Renal cortical epithelial cell (primary cell): ENCODE measurements at regions not wholly inside any gene's neighbourhood (a gene's known extent, or its start where the extent isn't known, plus 50 kb on each side); places are given as distances from the start of the nearest gene placed in this dataset.

Experiments used
- DNase-seq: peaks from one replicate; pipeline ENCODE4 v3.0.0-alpha.2; 2011; ENCODE audit warnings: low read depth

DNA sequence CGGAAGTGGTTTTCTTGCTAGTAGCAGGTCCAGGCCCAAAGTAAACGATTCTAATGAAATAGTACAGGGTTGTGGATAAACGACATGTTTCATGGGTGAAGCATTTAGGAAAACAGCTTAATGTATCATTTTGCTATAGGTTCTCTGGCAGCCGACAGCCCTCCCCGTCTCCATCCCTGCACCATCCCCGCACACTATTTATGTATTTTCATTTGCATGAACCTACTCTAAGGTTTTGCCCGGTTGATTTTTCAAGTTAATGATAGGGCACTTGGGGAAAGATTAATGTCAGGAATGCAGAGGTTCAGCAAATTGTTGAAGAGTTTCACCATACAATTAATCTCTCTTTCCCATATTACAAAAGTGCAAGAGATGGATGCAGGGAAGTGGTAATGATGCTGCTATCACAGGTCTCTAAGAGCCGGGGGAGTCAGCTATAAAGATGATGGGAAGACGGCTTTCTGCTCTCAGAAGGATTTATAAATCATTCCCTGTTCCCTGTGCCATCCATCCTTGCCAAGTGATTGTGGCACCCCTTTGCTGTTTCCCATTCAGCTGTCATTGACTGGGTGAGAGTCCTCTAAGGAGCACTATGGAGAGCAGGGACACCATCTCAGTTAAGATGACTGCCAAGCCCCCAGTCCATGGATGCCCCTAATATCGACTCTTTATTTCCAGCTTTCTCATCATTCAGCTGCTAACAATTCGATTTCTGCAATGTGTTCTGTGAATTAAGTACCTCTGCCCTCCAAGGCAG lies 186.3 kb downstream of the IRS2 start:
- no peak for DNase-seq

DNA sequence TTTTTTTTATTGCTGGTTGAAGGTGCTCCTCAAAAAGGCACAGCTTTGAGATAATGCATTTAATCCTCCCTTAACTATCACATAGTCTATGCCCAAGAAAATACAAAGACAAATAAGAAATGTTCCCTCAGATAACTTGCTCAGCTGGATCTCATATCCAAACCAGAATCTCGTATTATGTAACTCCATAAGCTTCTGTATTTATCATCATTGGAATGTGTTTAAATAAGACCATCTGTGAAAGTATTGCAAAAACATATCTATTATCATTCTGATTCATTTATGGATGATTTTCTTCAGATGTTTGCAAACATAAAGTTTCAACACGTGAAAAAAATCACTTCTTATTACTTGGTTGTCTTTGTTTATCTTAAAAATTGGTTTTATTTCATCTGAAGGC lies 190.9 kb downstream of the IRS2 start:
- no peak for DNase-seq

DNA sequence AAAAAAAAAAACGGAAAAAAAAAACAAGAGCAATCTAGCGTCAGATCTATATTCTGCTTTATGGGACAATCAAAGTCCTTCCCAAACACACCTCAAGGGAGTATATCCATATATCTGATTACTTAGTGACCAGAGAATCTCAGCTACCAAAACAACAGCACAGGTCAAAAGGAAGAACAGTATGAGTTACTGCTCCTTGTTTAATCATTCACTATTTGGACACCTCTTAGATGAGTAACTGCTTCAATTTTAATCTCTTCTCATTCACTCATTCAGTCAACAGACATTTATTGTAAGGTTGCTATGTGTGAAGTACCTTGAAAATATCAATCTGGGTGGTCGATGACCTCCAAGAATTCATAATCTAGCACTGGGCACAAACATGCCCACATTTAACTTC lies 193.2 kb downstream of the IRS2 start:
- DNase-seq = peak; percentile 53

DNA sequence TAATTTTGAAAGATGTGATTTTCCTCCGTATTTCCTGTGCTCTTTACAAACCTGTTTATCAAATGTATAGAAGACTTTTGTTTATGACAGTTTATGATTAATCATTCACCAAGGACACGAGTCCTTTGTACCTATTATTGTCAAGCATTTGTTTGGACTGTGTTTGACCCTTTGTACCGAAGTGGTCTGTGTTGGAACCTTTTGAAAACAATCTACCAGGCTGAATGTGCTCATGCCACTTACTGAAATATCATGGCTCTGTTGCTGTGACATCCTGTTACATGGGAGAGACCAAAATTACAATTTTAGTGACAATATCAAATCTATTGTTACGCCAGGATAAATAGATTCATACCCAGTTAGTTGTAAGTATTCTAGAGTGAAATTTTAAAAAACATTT lies 193.6 kb downstream of the IRS2 start:
- peak; percentile 14 for DNase-seq

- no peak for DNase-seq
These were observed 198.7 kb downstream of the IRS2 start for GRCh38 chr13:109587689-109588088.

DNA sequence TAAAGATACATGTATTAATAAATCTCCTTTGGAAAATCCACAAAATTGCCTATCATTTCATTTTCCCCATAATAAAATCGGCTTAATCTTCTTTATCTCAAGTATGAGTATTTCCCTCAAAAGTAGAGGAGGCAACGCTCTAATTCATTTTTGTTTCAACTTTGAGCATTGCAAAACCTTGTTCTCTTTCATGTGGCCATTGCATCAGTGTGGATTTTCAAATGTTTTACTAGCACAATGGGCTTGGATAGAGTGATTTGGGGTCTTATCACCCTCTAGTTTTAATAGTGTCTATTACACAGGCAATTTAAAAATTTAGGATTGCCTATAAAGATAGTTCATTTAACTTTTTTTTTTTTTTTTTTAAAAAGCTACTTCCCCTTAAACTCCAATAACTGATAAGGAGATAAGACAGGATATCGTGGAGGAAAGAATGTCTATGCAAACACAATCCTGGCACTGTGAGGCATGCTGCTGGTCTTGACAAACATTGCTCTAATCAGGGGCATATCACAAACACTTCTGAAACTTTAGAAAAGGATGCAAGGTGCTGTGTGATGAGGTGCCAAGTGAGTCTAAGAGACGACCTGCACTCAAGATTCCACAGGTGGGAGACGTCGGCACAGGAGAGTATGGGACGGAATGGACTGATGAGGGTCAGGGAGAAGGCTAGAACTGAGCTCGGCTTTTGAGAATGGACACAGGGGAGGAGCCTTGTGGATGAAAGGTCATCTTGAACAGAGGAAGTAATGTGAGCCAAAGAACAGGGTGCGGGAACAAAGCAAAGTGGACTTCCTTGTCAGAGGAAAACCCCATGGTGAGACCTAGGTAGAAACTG lies 199.7 kb downstream of the IRS2 start:
- DNase-seq = peak; percentile 2

- no peak for DNase-seq
These were observed 201.5 kb downstream of the IRS2 start for GRCh38 chr13:109584844-109585361.

- DNase-seq = no peak
These were observed 209.1 kb downstream of the IRS2 start for GRCh38 chr13:109577191-109577700.

DNA sequence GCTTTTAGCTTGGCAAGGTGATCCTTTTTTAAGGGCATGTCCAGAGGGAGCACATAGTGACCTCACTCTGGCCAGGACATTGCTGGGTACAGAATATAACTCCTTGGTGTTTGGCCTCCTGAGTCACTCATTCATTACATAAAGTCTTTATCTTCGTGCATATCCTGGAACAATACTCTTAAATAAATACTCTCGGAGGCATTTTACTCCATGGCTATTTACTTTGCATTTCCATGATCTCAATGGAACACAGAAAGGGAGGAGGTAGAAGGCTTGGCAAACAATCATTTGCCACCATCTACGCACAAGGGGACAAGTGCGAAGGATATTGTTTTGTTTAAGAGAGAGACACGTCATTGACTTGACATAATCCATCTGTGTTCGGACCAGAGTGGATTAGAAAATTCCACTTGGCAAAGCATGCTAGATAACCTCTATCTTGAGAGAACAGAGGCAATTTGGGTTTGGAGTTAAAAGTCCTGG lies 210.0 kb downstream of the IRS2 start:
- no peak for DNase-seq

DNA sequence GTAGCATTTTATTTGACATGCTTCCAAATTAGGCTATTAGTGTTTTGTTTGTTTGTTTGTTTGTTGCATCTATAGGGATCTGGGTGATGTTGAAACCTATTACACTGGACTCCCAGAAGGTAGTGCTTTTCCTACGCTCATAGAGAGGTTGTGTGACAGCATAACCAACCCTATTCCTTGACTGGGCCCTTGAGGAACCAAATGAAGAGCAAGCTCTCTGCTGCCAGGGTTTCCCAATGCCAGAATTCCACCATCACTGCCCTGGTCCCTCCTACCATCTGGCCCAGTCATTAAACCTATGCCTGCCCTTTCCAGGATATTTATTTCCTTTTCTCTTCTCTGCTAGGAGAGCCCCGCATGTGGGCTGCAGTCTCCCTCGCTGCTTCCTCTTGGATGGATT lies 210.6 kb downstream of the IRS2 start:
- no peak for DNase-seq

- no peak for DNase-seq
These were observed 214.0 kb downstream of the IRS2 start for GRCh38 chr13:109572389-109572788.

DNA sequence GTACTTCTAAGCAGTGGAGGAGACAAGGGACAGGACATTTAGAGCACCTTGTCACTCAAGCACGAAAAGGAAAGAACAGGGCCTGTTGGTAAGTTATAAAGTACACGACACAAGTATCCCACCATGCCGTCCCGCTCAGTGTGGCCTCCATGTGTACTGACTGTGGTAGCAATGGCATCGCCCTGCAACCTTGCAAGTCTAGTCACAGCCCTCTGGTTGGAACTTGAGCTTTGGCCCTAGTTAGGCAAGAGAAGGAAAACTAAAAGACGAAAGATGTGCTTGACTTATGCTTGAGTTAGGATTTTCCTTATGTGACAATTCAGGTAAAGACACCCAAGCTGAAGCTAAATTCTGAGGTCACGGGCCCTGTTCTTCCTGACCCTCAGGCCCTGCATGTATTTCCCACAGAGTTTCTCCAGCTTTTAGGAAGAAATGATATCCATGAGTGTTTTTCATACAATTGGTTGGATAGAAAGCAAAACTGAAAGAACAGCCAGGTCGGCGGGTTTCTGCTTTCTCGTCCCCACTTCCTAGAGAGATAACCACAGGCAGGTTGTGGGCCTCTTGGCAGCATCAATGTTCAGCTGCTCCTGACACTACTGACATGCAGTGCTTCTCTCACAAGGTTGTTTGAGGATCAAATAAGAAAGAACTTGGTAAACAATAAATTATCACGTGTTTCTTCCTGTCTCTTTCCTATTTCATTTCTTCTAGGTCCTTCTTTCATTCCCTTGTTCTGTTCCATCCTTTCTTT lies 216.2 kb downstream of the IRS2 start:
- no peak for DNase-seq

GRCh38 chr13:109568339-109568818 lies 218.0 kb downstream of the IRS2 start:
- DNase-seq = no peak

DNA sequence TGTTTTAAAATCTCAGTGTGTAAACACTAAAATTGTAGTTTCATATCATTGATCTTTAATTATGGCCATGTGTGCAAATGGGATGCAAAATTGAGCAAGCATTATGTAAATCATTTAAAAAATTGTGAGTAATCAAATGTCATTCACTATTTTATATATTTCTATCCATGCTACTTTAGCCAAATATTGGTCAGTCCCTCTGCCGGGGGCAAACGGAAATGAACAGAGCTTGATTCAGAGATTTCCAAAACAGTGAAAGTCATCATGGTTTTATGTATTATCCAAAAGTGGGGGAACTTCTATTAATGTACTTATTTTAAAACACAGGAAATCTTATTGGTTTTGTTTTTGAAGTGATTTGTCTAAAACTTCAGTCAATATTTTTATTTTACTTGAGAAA lies 219.1 kb downstream of the IRS2 start:
- DNase-seq = no peak

- DNase-seq = no peak
These were observed 220.5 kb downstream of the IRS2 start for GRCh38 chr13:109565877-109566276.

GRCh38 chr13:109548374-109548773 lies 238.0 kb downstream of the IRS2 start:
- DNase-seq = no peak

DNA sequence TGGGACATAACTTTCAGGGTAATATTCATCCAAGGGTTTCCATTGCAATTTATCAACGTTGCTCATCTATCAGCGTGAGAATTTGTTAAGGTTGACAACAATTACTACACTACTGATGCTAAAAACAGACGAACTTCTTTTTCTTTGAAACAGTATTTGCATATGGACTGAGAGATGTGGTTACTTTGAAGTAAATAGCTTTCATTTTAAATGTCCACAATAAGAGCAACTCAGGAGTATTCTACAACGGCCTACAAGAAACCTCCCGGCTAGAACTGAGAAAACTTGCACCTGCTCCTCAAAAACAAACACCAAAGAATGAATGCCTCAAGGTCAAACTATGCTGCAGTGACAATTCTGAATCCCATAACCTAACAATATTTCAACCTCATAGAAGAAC lies 238.4 kb downstream of the IRS2 start:
- no peak for DNase-seq

DNA sequence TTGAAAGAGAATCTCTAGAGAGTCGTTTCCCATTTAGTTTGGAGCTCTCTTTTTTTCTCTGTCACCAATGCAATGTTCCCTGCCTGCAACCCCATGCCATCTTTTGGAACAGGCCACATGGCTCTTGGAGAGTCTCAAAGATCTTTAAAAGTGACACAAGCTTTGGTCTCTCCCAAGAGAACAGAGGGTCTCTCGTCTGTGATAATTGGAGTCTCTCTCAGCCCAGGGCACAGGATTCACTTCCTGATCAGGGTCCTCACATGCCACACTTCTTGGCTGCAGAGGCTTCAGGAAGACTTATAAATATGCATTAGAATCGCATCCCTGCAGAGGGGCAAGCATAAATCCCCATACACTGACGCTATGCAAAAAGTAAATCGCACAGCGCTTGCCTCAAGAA lies 240.5 kb downstream of the IRS2 start:
- DNase-seq = no peak

- DNase-seq = no peak
These were observed 245.3 kb downstream of the IRS2 start for GRCh38 chr13:109541081-109541480.

DNA sequence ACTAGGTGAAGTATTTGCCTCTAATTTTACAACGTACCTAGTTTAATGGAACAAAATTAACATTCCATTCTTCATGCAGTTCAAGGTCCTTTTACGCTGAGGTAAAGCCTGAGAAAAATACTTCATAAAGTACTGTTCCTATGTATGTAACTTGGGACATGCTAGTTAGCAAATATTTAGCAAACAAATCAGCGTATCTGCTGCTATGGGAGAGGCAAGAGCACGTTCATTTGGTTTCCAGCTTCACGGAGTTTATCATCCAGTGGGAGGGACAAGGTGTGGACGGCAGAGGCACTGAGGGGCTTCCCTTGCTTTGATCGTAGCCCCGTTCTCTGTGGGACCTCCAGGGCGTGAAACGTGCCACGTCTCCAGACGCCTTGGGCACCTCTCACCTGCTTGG lies 248.8 kb downstream of the IRS2 start:
- no peak for DNase-seq

- DNase-seq = no peak
These were observed 253.0 kb downstream of the IRS2 start for GRCh38 chr13:109533350-109533749.

GRCh38 chr13:109529964-109530363 lies 256.4 kb downstream of the IRS2 start:
- no peak for DNase-seq
